ENCODE measurements at regions not wholly inside any gene's neighbourhood (a gene's known extent, or its start where the extent isn't known, plus 50 kb on each side); places are given as distances from the start of the nearest gene placed in this dataset.

DNA sequence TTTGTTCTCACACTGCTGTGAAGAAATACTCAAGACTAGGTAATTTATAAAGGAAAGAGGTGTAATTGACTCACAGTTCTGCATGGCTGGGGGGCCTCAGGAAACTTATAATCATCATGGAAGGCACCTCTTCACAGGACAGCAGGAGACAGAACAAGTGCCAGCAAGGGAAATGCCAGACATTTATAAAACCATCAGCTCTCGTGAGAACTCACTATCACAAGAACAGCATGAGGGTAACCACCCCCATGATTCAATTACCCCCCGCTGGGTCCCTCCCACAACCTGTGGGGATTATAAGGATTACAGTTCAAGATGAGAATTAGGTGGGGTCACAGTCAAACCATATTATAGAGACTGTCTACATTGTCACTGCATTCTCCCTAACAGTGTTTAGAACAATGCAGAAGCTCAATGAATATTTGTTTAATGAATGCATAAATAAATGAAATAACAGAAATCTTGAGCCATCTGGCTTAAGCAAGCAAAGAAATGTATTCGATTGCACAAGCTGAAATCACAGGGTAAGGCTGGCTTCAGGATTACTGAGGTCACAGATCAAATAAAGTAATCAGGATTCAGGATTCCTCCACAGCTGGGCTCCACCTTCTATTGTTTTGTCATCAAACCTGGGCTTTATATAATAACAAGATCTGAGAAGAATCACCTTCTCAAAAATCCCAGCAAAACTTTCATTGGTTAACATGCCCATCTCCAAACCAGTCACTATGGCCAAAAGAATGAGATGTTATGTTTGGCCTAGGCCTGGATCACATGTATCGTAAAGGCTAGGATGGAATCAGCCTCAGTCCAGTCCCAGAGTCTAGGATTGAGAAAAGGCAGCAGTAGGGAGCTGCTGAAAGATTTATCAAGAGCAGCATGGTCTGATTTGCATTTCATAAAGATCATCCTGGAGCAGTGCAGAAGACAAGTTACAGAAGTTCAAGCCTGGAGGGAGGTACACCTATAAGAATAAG, 137.8 kb upstream of the UBASH3B start:
- no peaks in the 10 kb centered on the region for H3K36me3 ChIP-seq (ENCODE audit: insufficient read depth, low read length)
- FAIRE-seq = no peak
- no peaks in the 10 kb centered on the region for H3K4me1 ChIP-seq (ENCODE audit: insufficient read depth, low read length)

DNA sequence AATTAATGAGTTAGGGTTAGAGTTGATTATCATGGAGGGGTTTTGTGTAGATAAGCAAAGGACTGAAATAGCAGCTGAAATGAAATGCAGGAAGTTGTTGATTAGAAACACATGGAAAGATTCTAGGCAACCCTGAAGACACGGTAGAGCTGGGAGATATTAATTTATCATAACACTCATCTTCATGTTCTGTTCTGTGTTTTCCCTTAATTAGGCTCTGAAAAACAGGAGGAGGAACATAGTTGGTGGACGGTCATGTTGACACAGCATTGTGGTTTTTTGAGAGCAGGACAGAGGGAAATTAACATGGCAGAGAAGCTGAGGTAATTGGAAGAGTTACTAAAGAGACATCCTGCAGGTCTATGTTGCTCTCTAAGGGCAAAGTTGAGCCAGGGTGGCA, 138.8 kb upstream of the UBASH3B start:
- H3K27me3 ChIP-seq (ENCODE audit: insufficient read depth, low read length) = peaks cover 8% of the 10 kb centered on the region

More for the DNA sequence above, 137.8 kb upstream of the UBASH3B start:
- no peak for DNase-seq (ENCODE audit: low read depth)
- H3K4me1 Mint-ChIP-seq (ENCODE audit: low read depth, unreplicated experiment) = no peaks in the 10 kb centered on the region
- H3K9me3 ChIP-seq (ENCODE audit: insufficient read depth, low read depth, low read length) = no peaks in the 10 kb centered on the region
- peaks cover 8% of the 10 kb centered on the region for H3K27me3 ChIP-seq (ENCODE audit: insufficient read depth, low read length)
- H3K36me3 Mint-ChIP-seq (ENCODE audit: low read depth, unreplicated experiment) = no peaks in the 10 kb centered on the region
- TF ChIP-seq, protein P1, sequence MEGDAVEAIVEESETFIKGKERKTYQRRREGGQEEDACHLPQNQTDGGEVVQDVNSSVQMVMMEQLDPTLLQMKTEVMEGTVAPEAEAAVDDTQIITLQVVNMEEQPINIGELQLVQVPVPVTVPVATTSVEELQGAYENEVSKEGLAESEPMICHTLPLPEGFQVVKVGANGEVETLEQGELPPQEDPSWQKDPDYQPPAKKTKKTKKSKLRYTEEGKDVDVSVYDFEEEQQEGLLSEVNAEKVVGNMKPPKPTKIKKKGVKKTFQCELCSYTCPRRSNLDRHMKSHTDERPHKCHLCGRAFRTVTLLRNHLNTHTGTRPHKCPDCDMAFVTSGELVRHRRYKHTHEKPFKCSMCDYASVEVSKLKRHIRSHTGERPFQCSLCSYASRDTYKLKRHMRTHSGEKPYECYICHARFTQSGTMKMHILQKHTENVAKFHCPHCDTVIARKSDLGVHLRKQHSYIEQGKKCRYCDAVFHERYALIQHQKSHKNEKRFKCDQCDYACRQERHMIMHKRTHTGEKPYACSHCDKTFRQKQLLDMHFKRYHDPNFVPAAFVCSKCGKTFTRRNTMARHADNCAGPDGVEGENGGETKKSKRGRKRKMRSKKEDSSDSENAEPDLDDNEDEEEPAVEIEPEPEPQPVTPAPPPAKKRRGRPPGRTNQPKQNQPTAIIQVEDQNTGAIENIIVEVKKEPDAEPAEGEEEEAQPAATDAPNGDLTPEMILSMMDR (IDR thresholded peaks at IDR 0.05; ENCODE audit: insufficient read depth, low read depth, low read length) = no peak
- TF ChIP-seq EZH2 (IDR thresholded peaks at IDR 0.05; ENCODE audit: insufficient read depth, low read length) = no peak
- H3K9ac ChIP-seq (ENCODE audit: low read length) = no peak overlapping the region
- H3K27me3 Mint-ChIP-seq (ENCODE audit: low read depth, unreplicated experiment) = peaks cover 2% of the 10 kb centered on the region
- H3K4me2 ChIP-seq (ENCODE audit: low read length) = no peak overlapping the region
- no peaks in the 10 kb centered on the region for H4K20me1 ChIP-seq (ENCODE audit: insufficient read depth, low read length)
- H3K27ac ChIP-seq (ENCODE audit: low read depth, low read length) = no peak overlapping the region
- no peak overlapping the region for H2AFZ ChIP-seq (ENCODE audit: low read depth, low read length)
- H3K79me2 ChIP-seq (ENCODE audit: insufficient read depth, low read length) = no peaks in the 10 kb centered on the region
- H3K9me3 Mint-ChIP-seq (ENCODE audit: unreplicated experiment) = no peaks in the 10 kb centered on the region
- H3K4me3 Mint-ChIP-seq (ENCODE audit: unreplicated experiment) = no peak overlapping the region
- no peak overlapping the region for H3K4me3 ChIP-seq (ENCODE audit: insufficient read depth, low read depth, low read length)
- no peak overlapping the region for H3K27ac Mint-ChIP-seq (ENCODE audit: unreplicated experiment)

More for the DNA sequence above, 138.8 kb upstream of the UBASH3B start:
- no peaks in the 10 kb centered on the region for H3K4me1 Mint-ChIP-seq (ENCODE audit: low read depth, unreplicated experiment)
- no peak overlapping the region for H3K27ac Mint-ChIP-seq (ENCODE audit: unreplicated experiment)
- no peaks in the 10 kb centered on the region for H3K9me3 Mint-ChIP-seq (ENCODE audit: unreplicated experiment)
- no peak for FAIRE-seq
- Histone ChIP-seq H4K20me1 (ENCODE audit: insufficient read depth, low read length) (no peaks in the 10 kb centered on the region), H3K4me1 (ENCODE audit: insufficient read depth, low read length) (no peaks in the 10 kb centered on the region), H3K4me3 (ENCODE audit: insufficient read depth, low read depth, low read length) (no peak overlapping the region), H3K9ac (ENCODE audit: low read length) (no peak overlapping the region), H3K36me3 (ENCODE audit: insufficient read depth, low read length) (no peaks in the 10 kb centered on the region), H3K79me2 (ENCODE audit: insufficient read depth, low read length) (no peaks in the 10 kb centered on the region), H3K4me2 (ENCODE audit: low read length) (no peak overlapping the region), H2AFZ (ENCODE audit: low read depth, low read length) (no peak overlapping the region), H3K27ac (ENCODE audit: low read depth, low read length) (no peak overlapping the region), H3K9me3 (ENCODE audit: insufficient read depth, low read depth, low read length) (no peaks in the 10 kb centered on the region)
- no peaks in the 10 kb centered on the region for H3K36me3 Mint-ChIP-seq (ENCODE audit: low read depth, unreplicated experiment)
- no peak overlapping the region for H3K4me3 Mint-ChIP-seq (ENCODE audit: unreplicated experiment)
- no peak for DNase-seq (ENCODE audit: low read depth)
- TF ChIP-seq, protein P1 (IDR thresholded peaks at IDR 0.05; ENCODE audit: insufficient read depth, low read depth, low read length) = no peak
- TF ChIP-seq EZH2 (IDR thresholded peaks at IDR 0.05; ENCODE audit: insufficient read depth, low read length) = no peak
- H3K27me3 Mint-ChIP-seq (ENCODE audit: low read depth, unreplicated experiment) = peaks cover 2% of the 10 kb centered on the region

Measured in astrocyte (in vitro differentiated cells and primary cell).